ENCODE measurements at regions not wholly inside any gene's neighbourhood (a gene's known extent, or its start where the extent isn't known, plus 50 kb on each side); places are given as distances from the start of the nearest gene placed in this dataset.

GRCh38 chr2:10223932-10224720 lies 78.6 kb upstream of the HPCAL1 start:
- no peak for DNase-seq
- Histone ChIP-seq H3K4me1 (no peaks in the 10 kb centered on the region), H3K4me3 (no peak overlapping the region), H3K9me3 (no peaks in the 10 kb centered on the region), H3K27ac (no peak overlapping the region), H3K27me3 (no peaks in the 10 kb centered on the region), H3K36me3 (no peaks in the 10 kb centered on the region)
- TF ChIP-seq POLR2A (IDR thresholded peaks at IDR 0.05) (no peak), CTCF (IDR thresholded peaks at IDR 0.05) (no peak)
- intact Hi-C loops (cut with DNase I): no loop called here
- no peak for ATAC-seq
- WGBS (ENCODE audit: insufficient coverage, low coverage, low lambda C conversion rate, missing lambda C conversion rate): 93% methylated on average over 2 of the region's 16 CpGs

GRCh38 chr2:10224734-10225133 lies 78.0 kb upstream of the HPCAL1 start:
- no peaks in the 10 kb centered on the region for H3K4me1 ChIP-seq
- no peak for DNase-seq
- no peaks in the 10 kb centered on the region for H3K9me3 ChIP-seq
- no peak overlapping the region for H3K4me3 ChIP-seq
- H3K27ac ChIP-seq: no peak overlapping the region
- no peaks in the 10 kb centered on the region for H3K36me3 ChIP-seq
- intact Hi-C loops (cut with DNase I): no loop called here
- no peak for ATAC-seq
- WGBS (ENCODE audit: insufficient coverage, low coverage, low lambda C conversion rate, missing lambda C conversion rate): 88% methylated on average over 4 of the region's 7 CpGs
- H3K27me3 ChIP-seq: no peaks in the 10 kb centered on the region
- TF ChIP-seq CTCF (IDR thresholded peaks at IDR 0.05) (no peak), POLR2A (IDR thresholded peaks at IDR 0.05) (no peak)

- H3K27me3 ChIP-seq: no peaks in the 10 kb centered on the region
- intact Hi-C loops (cut with DNase I): no loop called here
- H3K27ac ChIP-seq: no peak overlapping the region
- no peaks in the 10 kb centered on the region for H3K36me3 ChIP-seq
- no peaks in the 10 kb centered on the region for H3K4me1 ChIP-seq
- no CpG with 5 or more reads among the region's 15 CpGs for WGBS (ENCODE audit: insufficient coverage, low coverage, low lambda C conversion rate, missing lambda C conversion rate)
- TF ChIP-seq CTCF (IDR thresholded peaks at IDR 0.05): no peak
- no peak for TF ChIP-seq POLR2A (IDR thresholded peaks at IDR 0.05)
- no peaks in the 10 kb centered on the region for H3K9me3 ChIP-seq
- ATAC-seq: no peak
- H3K4me3 ChIP-seq: no peak overlapping the region
- peak in 1 of 3 donors; percentile 37 for DNase-seq
These were observed 77.2 kb upstream of the HPCAL1 start for GRCh38 chr2:10225291-10226037.

GRCh38 chr2:10226038-10226724 lies 76.5 kb upstream of the HPCAL1 start:
- WGBS (ENCODE audit: insufficient coverage, low coverage, low lambda C conversion rate, missing lambda C conversion rate): 81% methylated on average over 10 of the region's 19 CpGs
- Histone ChIP-seq H3K36me3 (no peaks in the 10 kb centered on the region), H3K4me3 (no peak overlapping the region), H3K27me3 (no peaks in the 10 kb centered on the region), H3K9me3 (no peaks in the 10 kb centered on the region), H3K27ac (no peak overlapping the region), H3K4me1 (no peaks in the 10 kb centered on the region)
- DNase-seq (peak in 1 of 3 donors; percentile 43), ATAC-seq (no peak)
- no peak for TF ChIP-seq CTCF (IDR thresholded peaks at IDR 0.05)
- intact Hi-C loops (cut with DNase I): no loop called here

Measured in right lobe of liver (tissue), 6 donors.